Stimulated activated CD4-positive, alpha-beta T cell treated with anti-CD3 and anti-CD28 coated beads, Interleukin-2, amount 100 ng/mL, for 48 hours (primary cell): ENCODE measurements at regions not wholly inside any gene's neighbourhood (a gene's known extent, or its start where the extent isn't known, plus 50 kb on each side); places are given as distances from the start of the nearest gene placed in this dataset.

ENCODE experiments used
- DNase-seq, 2 donors: peaks; one replicate each; pipeline ENCODE4 v3.0.0-alpha.2; 2020

DNA sequence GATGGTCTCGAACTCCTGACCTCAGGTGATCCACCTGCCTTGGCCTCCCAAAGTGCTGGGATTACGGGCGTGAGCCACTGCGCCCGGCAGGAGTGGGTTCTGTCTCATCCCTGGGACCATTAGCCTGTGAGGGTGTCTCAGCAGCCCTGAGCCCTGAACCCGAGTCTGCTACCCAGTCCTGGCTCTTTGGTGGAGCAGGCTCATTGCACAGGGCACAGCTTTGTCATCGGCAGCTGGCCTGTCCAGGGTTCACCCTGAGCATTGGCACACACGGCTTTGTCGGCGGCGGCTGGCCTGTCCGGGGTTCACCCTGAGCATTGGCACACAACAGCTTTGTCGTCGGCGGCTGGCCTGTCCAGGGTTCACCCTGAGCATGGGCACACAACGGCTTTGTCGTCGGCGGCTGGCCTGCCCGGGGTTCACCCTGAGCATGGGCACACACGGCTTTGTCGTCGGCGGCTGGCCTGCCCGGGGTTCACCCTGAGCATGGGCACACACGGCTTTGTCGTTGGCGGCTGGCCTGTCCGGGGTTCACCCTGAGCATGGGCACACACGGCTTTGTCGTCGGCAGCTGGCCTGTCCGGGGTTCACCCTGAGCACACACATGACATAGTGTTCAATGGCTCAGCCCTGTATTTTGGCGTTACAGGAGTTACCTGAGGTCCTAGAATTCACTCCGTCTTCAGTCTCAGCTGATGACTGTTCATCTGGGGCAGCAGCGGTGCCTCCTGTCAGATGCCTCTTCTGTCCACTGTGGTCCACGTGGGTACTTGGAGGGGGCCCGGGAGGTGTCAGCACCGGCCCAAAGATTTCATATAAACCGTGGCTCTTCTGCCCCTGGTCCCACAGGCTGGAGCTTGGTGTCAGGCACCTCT, 1082.5 kb downstream of the BRD1 start:
- DNase-seq = no peak

DNA sequence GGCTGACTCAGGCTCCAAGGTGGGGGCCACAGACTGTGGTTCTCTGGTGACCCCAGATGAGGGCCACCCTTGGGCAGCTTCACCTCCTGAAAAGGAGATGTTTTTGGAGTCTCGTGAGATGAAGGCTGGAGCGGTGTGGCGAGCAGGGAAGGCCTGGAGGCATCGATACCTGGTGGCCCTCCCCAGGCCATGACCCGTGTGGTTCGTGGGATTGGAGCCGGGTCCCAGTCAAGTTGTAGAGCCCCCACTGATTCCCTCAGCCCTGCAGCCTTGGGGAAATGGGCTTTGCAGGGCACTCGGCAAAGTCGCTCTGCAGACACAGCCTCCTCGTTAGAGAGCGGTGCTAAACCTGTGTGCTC, 1083.4 kb downstream of the BRD1 start:
- DNase-seq = no peak

DNA sequence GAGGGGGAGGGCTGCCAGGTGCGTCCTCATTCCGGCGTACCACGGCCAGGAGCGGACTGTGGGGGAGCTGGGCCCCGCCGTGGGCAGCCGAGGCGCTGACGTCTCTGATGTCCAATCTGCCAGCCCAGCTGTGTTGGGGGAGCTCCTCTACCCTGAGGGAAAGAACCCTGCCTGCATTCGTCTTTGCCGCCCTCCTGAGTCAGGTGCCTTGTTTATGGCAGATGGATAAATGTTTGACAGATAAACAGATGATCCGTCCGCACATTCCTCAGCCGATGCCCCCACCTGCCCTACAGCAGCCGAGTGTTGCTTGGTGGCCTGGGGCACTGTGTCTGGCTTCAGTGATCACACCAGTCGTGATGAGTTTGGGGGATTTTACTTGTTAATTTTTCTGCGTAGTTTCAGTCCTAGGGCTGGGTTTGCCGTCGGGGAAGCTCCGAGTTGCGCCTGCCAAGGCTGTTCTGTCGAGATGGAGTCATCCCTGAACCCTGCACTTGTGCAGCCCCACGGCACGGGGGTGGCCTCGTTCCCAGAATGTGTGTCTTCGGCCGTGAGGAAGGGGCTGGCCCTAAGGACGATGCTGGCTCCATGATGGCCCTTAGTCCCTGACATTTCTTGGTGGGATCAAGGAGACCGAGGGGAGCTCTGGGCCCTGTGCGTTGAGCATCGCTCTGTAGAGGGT, 1083.9 kb downstream of the BRD1 start:
- no peak for DNase-seq

DNA sequence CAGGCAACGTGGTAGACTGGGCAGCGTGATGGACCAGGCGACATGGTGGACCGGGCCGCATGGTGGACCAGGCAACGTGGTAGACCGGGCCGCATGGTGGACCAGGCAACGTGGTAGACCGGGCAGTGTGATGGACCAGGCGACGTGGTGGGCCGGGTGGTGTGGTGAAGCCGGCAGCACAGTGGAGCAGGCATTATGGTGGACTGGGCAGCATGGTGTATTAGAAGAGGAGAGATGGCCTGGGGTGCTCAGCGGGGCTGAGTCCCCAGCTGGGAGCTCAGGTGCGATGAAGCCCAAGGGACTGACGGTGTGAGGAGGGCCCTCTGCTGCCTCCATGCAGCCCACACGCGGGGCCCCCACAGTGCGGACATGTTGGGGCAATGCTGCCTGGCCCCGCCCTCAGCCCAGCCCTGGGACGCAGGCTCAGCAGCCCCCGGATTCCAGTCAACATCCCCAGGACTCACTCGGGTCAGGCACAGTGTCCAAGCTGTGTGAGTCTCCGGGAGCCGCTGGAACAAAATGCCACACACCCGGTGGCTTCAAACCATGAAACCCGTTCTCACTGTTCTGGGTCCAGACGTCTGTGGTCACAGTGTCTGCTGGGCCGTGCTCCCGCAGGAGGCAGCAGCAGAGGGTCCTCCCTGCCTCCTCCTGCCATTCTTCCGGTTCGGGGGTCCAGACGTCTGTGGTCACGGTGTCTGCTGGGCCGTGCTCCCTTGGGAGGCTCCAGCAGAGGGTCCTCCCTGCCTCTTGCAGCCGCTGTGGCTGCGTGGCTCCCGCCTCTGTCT, 1084.9 kb downstream of the BRD1 start:
- DNase-seq = no peak

DNA sequence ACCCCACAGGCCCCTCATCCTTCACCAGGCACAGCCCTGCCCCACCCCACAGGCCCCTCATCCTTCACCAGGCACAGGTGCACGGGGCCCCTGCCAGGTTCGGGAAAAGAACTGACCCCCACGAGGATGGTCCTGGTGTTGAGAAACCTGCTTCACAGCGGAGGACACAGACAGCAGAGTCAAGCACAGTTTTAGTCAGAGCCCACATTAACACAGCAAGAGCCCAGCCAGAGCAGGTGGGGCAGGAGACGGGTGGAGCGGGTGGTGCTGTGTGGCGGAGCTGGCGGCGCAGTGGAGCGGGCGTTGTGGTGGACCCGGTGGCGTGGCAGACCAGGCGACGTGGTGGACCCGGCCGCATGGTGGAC, 1085.5 kb downstream of the BRD1 start:
- no peak for DNase-seq

DNA sequence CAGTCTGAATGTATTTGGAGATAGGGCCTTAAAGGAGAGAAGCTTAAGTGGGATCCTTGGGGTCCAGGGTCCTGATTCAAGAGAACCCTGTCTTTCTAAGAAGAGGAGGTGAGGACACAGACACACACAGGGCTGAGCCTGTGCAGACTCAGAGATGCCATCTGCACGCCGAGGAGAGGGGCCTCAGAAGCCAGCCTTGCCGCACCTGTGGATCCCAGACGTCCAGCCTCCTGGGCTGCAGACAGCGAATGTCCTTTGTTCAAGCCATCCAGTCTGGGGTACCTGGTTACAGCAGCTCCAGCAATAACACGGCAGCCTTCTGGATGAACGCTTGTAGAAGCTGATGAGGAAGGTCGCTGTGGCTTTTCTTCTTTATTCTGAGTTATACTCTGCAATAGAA, 1086.1 kb downstream of the BRD1 start:
- DNase-seq = no peak

DNA sequence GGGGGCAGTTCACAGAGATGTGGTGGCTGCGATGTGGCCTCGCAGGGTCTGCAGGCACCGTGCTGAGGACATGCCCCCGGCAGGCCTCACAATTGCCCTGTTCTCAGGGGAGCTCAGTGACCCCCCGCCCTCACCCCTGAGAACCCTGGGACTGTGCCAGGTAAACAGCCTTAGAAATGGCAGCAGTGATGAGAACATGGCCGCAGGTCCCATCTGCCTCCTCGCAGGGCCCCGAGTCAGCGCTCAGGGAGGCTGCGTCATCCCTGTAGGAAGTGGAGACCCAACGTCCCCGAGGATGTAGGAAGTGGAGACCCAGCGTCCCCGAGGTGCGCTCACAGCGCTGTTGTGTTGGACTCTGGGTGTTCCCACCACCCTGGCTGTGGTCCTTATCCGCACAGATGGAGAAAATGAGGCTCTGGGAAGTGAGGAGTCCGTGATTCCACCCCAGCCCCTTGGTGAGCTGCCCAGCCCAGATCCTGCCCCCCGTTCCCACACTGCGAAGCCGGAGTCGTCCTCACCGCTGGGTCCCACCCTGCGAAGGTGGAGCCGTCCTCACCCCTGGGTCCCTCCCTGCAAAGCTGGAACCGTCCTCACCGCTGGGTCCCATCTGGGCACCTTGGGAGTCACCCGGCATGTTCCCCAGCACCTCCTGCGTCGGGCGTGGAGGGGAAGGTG, 1086.8 kb downstream of the BRD1 start:
- no peak for DNase-seq

DNA sequence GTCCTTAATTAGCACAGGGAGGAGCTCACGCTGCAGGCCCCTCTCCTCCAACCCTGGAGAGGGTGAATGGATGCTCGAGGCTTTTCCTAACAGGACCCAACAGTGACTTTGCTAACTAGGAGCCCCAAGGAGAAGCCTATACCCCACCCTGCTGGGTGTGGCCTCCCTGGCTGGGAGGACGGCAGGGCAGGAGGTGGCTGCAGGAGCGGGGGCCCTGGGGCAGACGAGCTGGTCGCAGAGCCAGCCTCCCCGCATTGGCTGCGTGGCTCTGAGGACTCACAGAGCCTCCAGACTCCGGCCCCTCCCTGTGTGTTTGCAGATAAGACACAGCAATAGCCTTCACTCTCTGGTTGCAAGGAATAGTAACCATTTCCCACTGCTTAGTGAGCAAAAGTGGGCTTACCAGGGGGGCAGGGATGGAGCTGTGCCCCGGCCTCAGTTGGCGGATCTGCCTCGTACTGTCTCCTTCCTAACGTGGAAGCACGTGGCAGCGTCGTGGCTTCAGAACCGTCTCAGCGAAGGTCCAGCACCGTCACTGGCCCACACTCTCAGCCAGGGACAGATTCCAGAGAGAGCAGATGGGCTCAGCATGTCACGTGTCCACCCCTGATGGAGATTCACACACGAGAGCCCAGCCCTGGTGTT, 1087.5 kb downstream of the BRD1 start:
- DNase-seq = no peak

DNA sequence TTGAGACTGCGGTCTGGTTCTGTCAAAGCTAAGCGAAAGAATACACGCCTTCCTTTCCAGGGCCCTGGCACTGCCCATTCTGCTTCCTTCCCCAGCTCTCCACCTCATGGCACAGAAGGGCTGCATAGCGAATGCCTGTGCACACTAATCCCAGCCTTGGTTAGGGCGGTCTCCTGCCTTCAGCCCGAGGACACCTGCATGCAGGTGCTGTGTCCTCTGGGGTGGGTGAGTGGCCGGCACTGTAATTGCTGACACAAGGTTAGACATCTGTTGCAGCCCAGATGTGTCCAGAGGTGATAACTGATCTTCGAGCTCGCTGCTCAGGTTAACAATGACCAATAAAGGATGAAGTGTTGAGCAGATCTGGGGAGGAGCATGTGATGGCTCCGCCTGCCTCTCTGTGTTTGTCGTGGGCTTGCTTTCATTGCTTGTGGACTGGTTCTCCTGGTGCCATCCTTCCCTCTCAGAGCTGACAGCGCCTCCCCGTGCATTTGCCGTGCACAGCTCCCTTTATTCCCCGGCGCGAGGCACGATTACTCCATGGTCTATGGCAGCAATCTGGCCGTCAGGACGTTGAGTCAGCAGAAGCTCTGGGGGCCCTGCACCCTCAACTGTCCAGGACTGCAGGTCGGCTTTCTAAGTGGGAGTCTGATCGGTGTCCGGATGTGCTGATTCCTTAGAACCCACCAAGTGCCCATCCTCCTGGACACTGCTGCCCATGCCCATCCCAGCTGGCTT, 1088.2 kb downstream of the BRD1 start:
- DNase-seq = no peak

DNA sequence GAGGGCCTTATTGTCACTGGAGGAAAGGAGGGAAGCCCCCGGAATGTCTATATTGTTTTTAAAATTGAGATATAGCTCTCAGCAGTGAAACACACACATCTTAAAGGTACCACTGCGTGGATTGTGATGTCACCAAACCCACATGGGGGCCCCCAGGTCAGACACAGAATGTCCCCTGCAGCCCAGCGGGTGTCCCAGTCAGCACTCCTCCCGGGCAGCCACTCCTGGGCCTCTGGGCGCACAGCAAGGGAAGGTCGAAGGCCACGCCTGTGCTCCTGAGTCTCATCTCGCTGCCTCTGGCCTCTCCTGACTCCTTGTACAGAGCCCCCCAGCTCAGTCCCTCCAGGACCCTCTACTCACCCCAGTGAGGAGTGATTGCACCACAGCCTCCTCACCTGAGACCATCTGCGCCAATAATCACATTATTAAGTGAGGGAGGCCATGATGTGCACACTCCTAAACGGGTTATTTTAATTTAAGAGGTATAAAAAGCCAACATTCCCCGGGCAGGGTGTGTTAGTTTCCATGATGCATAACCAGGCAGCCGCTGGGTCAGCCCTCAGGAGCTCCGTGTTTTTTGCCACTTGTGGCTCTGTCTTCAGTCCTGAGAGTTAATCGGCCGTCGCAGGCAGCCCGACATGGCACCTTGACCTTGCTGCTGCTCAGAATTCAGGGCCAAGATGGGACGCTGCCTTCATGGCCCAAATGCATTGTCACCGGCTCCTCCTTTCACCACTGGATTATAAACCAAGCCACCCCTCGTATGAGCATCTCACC, 1089.3 kb downstream of the BRD1 start:
- no peak for DNase-seq

DNA sequence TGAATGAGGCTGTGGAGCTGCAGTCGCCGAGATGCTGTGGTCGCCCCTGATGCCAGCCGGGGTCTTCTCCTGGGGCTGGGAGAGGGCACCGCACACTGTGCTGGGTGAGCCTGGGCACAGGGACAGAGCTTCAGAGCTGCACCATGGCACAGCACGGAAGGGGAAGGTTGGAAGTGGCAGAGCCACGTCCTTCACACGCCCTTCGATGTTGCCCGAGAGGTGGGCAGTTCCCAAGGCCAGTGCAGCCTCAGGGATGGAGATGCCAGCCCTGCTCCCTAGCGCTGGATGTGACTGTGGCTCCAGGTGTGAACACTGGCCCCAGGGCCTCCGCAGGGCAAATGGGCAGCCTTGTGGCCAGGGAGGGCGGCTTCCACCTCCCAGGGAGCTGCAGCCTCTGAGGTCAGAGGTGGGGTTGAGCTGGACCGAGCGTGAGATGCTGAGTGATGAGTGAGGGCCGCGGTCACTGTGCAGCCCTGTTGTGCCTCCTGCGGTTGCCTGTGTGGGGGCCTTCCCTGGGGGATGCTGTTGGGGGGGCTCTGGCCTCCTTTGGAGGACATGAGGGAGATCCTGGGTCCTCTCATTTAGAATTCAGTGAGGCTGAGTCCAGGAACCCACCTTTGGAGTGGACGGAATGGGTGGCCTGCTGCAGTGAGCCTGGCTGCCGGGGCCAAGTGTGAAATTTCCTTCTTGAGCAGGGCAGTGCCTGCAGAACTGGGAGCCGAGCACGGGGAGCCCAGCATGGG, 1090.0 kb downstream of the BRD1 start:
- DNase-seq = no peak

DNA sequence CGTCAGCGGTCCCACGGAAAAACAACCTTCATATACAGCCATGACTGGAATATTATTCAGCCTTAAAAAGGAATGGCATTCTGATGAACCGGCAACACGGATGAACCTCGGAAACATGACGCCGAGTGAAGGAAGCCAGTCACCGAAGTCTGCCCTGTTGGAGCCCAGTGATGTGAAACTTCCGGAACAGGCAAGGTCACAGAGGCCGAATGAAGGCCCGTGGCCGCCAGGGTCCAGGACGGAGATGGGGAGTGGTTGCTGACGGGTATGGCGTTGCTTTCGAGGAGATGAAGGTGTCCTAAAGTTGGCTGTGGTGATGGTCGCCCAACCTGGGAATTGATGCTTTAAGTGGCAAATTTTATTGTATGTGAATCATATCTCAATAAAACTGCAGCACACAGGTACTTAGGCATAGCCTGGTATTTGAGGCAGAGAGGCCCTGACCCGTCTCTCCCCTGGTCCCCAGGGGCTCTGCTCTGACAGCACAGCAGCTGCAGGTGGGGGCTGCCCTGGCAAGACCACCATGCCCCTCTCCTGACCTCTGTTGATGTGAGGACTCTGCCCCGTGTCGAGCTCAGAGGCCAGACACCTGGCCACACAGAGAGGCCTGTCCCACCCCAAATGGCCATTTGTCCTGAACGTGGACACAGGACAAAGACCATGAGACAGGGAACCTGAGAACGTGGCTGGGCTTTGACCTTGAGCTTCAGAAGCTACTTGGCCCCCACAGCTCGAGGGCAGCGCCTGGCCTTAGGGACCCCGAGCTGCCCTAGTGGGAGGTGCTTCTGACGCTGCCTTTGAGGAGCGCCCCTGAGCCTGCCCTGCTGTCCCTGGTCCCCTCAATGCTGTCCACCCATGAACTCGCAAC, 1090.8 kb downstream of the BRD1 start:
- DNase-seq = no peak

DNA sequence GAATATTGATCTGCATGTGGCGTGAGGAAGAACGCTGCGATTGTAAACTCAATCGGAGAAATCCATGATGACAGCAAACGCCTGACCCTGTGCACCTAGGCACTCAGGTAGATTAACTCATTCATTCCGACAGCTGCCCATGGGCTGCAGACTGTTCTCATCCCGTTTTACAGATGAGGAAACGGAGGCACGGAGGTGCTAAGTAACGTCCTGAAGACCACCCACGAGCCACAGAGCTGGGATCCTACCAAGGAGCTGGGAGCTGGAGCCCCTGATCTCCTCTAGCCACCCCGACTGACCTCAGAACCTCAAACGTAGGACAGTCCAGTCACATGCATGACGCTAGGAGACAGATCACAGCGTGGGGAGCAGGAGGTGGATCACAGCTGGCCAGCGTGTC, 1092.7 kb downstream of the BRD1 start:
- no peak for DNase-seq

DNA sequence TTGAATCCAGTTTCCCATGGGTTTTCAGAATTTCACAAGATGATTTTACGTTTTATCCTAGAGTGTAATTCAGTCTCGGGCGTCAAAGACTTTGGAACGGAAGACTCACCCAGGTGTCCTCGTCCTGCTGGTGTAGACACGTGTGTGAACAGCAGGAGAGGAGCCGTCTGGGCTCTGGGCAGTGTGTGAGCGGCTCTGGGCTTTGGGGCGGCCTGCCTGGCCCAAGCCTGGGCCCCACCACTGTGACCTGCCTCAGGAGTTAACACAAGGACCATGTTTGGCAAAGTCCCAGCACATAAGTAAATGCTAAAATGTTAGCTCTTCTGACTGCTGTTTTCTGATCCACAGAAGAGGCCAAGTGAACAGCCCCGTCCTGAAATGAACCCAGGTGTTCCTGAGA, 1093.3 kb downstream of the BRD1 start:
- DNase-seq = no peak

DNA sequence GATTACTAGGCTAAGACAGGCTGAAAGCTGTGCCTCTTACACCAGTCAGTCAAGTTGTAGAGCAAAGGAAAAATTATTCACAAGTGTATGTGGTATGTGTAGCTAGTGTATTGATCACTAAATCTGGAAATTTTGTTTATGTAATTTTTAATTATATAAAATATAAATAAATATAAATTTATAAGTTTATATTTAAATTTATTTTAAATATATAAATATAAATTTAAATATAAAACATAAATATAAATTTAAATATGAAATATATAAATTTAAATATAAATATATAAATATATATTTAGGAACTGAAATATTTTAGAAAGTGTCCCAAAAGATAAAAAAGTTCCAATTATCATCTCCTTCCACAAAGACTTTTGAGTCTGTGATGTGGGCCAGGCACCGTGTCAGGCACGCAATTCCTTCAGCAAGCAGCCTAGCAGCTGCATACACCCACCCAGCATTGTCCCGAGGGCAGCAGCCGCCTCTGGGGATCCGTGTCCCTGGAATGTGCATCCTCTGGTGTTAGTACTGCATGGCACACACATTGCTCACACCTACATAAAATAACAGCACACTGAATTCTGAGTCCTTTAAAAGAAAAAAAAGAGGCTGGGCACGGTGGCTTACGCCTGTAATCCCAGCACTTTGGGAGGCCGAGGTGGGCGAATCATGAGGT, 1098.0 kb downstream of the BRD1 start:
- DNase-seq = no peak

DNA sequence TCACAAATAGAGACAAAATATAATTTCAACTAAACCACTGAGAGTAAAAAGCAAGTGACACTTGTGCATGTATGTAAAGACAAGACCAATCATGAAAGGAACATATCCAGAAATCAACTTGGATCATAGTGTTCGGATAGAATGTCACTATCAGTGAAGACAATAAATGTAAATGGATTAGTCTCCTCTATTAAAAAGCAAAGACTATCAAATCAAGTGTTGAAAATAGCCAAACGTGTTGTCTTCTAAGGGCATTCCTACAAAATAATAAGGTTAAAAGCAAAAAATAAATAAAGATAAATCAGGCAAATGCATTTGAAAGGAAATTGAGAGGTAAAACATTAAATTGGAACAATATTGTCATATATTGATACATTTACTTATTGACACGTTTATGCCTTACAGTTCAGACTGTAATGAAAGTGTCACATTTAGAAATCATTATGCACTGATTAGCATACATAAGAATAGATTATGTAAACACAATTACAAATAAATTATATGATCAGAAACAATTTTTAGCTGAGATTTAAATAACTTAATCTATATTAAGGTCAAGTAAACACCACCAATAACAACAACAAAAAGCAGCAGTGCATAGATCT, 1100.1 kb downstream of the BRD1 start:
- no peak for DNase-seq

DNA sequence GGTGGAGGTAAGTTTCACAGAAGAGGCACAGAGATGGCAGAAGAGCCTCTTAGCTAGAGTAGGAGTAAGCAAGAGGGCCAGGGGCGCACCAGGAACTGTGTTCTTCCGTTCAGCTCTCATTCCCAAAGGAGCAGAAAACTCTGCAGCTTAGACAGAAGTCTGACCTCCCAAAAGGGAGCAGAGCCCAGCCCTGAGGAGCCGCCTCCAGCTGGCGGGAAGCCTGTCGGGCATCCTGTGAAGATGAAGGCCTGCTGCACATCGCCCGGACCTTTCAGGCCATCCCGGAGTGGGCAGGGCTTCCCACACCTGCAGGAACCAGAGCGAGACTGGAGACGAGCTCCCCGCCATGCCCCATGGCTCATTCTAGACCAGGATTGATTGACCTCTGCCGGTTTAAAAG, 1102.8 kb downstream of the BRD1 start:
- DNase-seq = no peak

DNA sequence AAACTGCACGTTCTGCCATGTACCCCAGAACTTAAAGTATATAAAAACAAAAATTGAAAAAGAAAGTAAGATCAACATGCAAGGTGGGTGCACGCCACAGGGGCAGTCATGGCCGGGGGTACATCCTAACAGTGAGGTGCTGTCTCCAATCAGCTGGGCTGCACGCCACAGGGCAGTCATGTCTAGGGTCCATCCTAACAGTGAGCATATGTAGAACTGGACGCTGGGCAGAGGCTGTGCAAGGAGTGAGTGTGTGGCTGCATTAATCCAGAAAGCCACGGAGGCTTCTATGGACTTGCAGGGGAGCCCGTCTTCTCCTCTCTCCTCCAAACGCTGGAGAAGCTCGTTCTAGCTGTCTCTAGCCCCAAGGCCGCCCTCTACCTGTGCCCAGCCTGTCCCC, 1105.0 kb downstream of the BRD1 start:
- no peak for DNase-seq

DNA sequence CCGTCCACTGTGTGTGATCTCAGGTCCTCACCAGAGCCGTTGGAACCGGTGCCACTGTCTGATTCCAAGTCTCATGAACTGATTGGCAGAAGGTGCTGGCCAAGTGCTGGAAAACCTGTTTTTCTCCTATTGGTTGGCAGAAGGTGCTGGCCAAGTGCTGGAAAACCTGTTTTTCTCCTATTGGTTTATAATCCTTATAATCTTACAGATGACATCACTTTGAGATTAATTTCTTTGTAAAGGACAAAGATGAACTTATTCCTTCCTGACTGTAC, 1106.3 kb downstream of the BRD1 start:
- DNase-seq = no peak
